ENCODE measurements at regions not wholly inside any gene's neighbourhood (a gene's known extent, or its start where the extent isn't known, plus 50 kb on each side); places are given as distances from the start of the nearest gene placed in this dataset.

- no peaks in the 10 kb centered on the region for H3K27me3 ChIP-seq (ENCODE audit: control insufficient read depth, insufficient read depth, low read length)
- no peaks in the 10 kb centered on the region for H3K79me2 ChIP-seq (ENCODE audit: control insufficient read depth, insufficient read depth, low read length)
- H3K9ac ChIP-seq (ENCODE audit: insufficient read depth, low read length) = no peak overlapping the region
- H3K4me1 ChIP-seq (ENCODE audit: control insufficient read depth, extremely low read depth, insufficient read depth, low read length) = no peaks in the 10 kb centered on the region
- no peak for TF ChIP-seq CTCF (conservative IDR thresholded peaks at IDR 0.05 in 1 of 2, IDR thresholded peaks at IDR 0.05 in 1 of 2; ENCODE audit: low read depth in 1 of 2, low read length in 2 of 2)
- TF ChIP-seq EZH2 (IDR thresholded peaks at IDR 0.05; ENCODE audit: low read length, missing control alignments) = no peak
- no peaks in the 10 kb centered on the region for H3K9me3 ChIP-seq (ENCODE audit: control insufficient read depth, insufficient read depth, low read depth, low read length)
- no peak overlapping the region for H2AFZ ChIP-seq (ENCODE audit: low read length)
- no peak for DNase-seq (ENCODE audit: low read depth in 2 of 2)
- H3K36me3 ChIP-seq (ENCODE audit: control insufficient read depth, insufficient read depth, low read length) = no peaks in the 10 kb centered on the region
- H3K27ac ChIP-seq (ENCODE audit: insufficient read depth, low read length) = no peak overlapping the region
- no peaks in the 10 kb centered on the region for H4K20me1 ChIP-seq (ENCODE audit: control insufficient read depth, extremely low read depth, insufficient read depth, low read length)
- no peak overlapping the region for H3K4me2 ChIP-seq (ENCODE audit: extremely low read depth, insufficient read depth, low read length)
- no peak overlapping the region for H3K4me3 ChIP-seq (replicated peaks in 1 of 4; ENCODE audit: control extremely low read depth in 1 of 4, insufficient read depth in 1 of 4, low read depth in 3 of 4, low read length in 4 of 4)
Observed at GRCh38 chr4:131381055-131381454, 1768.0 kb upstream of the PCDH10 start.

- no peak overlapping the region for H3K4me2 ChIP-seq (ENCODE audit: extremely low read depth, insufficient read depth, low read length)
- no peak for TF ChIP-seq CTCF (conservative IDR thresholded peaks at IDR 0.05 in 1 of 2, IDR thresholded peaks at IDR 0.05 in 1 of 2; ENCODE audit: low read depth in 1 of 2, low read length in 2 of 2)
- no peak for TF ChIP-seq EZH2 (IDR thresholded peaks at IDR 0.05; ENCODE audit: low read length, missing control alignments)
- H3K27ac ChIP-seq (ENCODE audit: insufficient read depth, low read length) = no peak overlapping the region
- H3K4me3 ChIP-seq (replicated peaks in 1 of 4; ENCODE audit: control extremely low read depth in 1 of 4, insufficient read depth in 1 of 4, low read depth in 3 of 4, low read length in 4 of 4) = no peak overlapping the region
- H4K20me1 ChIP-seq (ENCODE audit: control insufficient read depth, extremely low read depth, insufficient read depth, low read length) = no peaks in the 10 kb centered on the region
- H3K79me2 ChIP-seq (ENCODE audit: control insufficient read depth, insufficient read depth, low read length) = no peaks in the 10 kb centered on the region
- H2AFZ ChIP-seq (ENCODE audit: low read length) = no peak overlapping the region
- no peaks in the 10 kb centered on the region for H3K27me3 ChIP-seq (ENCODE audit: control insufficient read depth, insufficient read depth, low read length)
- H3K9ac ChIP-seq (ENCODE audit: insufficient read depth, low read length) = no peak overlapping the region
- H3K9me3 ChIP-seq (ENCODE audit: control insufficient read depth, insufficient read depth, low read depth, low read length) = no peaks in the 10 kb centered on the region
- H3K36me3 ChIP-seq (ENCODE audit: control insufficient read depth, insufficient read depth, low read length) = no peaks in the 10 kb centered on the region
- no peaks in the 10 kb centered on the region for H3K4me1 ChIP-seq (ENCODE audit: control insufficient read depth, extremely low read depth, insufficient read depth, low read length)
- no peak for DNase-seq (ENCODE audit: low read depth in 2 of 2)
Observed at GRCh38 chr4:131382839-131383238, 1766.3 kb upstream of the PCDH10 start.

- no peak for TF ChIP-seq CTCF (conservative IDR thresholded peaks at IDR 0.05 in 1 of 2, IDR thresholded peaks at IDR 0.05 in 1 of 2; ENCODE audit: low read depth in 1 of 2, low read length in 2 of 2)
- no peak for TF ChIP-seq EZH2 (IDR thresholded peaks at IDR 0.05; ENCODE audit: low read length, missing control alignments)
- H3K79me2 ChIP-seq (ENCODE audit: control insufficient read depth, insufficient read depth, low read length) = no peaks in the 10 kb centered on the region
- DNase-seq (ENCODE audit: low read depth in 2 of 2) = no peak
- no peaks in the 10 kb centered on the region for H3K27me3 ChIP-seq (ENCODE audit: control insufficient read depth, insufficient read depth, low read length)
- no peaks in the 10 kb centered on the region for H3K36me3 ChIP-seq (ENCODE audit: control insufficient read depth, insufficient read depth, low read length)
- no peaks in the 10 kb centered on the region for H3K9me3 ChIP-seq (ENCODE audit: control insufficient read depth, insufficient read depth, low read depth, low read length)
- no peak overlapping the region for H3K4me2 ChIP-seq (ENCODE audit: extremely low read depth, insufficient read depth, low read length)
- no peak overlapping the region for H3K9ac ChIP-seq (ENCODE audit: insufficient read depth, low read length)
- H2AFZ ChIP-seq (ENCODE audit: low read length) = no peak overlapping the region
- H4K20me1 ChIP-seq (ENCODE audit: control insufficient read depth, extremely low read depth, insufficient read depth, low read length) = no peaks in the 10 kb centered on the region
- no peaks in the 10 kb centered on the region for H3K4me1 ChIP-seq (ENCODE audit: control insufficient read depth, extremely low read depth, insufficient read depth, low read length)
- H3K4me3 ChIP-seq (replicated peaks in 1 of 4; ENCODE audit: control extremely low read depth in 1 of 4, insufficient read depth in 1 of 4, low read depth in 3 of 4, low read length in 4 of 4) = no peak overlapping the region
- H3K27ac ChIP-seq (ENCODE audit: insufficient read depth, low read length) = no peak overlapping the region
Observed at GRCh38 chr4:131388277-131388676, 1760.8 kb upstream of the PCDH10 start.

Data from fibroblast of lung (primary cell).